Left ventricle myocardium inferior (tissue), 1 donor: ENCODE measurements at regions not wholly inside any gene's neighbourhood (a gene's known extent, or its start where the extent isn't known, plus 50 kb on each side); places are given as distances from the start of the nearest gene placed in this dataset.
"Not testable (repeated sequence)": the region's sequence is repeated elsewhere in the genome, so short reads cannot be mapped to it uniquely, and the experiment has no call there.

Experiments used
- DNase-seq: peaks from one replicate; pipeline ENCODE4 v3.0.0-alpha.2; 2020
- H3K27ac ChIP-seq: fragments of 200-600 bp; replicated peaks from 2 replicates; pipeline ENCODE4 v1.8.0; 2021
- H3K27me3 ChIP-seq: fragments of 200-600 bp; 2 replicates; pipeline ENCODE4 v1.8.0; 2021; ENCODE audit warnings: low read depth
- H3K36me3 ChIP-seq: fragments of 200-600 bp; 2 replicates; pipeline ENCODE4 v1.8.0; 2021
- H3K4me1 ChIP-seq: fragments of 200-600 bp; 2 replicates; pipeline ENCODE4 v1.8.0; 2021
- H3K4me3 ChIP-seq: fragments of 200-600 bp; 2 replicates; pipeline ENCODE4 v1.8.0; 2021; ENCODE audit warnings: mild to moderate bottlenecking, moderate library complexity
- H3K9me3 ChIP-seq: fragments of 200-600 bp; replicated peaks from 2 replicates; pipeline ENCODE4 v1.8.0; 2021
- intact Hi-C: fragments of 100-400 bp; cut with micrococcal nuclease; formaldehyde crosslinking; loops from one replicate; pipeline ENCODE4 v1.11.0; 2022
- TF ChIP-seq, protein P1 (sequence below): fragments of 200-600 bp; IDR thresholded peaks from 2 replicates; pipeline ENCODE4 v1.8.0; 2021; ENCODE audit warnings: antibody characterized with exemption, mild to moderate bottlenecking, borderline replicate concordance
- donor health status: DM: no; HTN: yes; CAD: no; lungs with severe emphysema.

DNA sequence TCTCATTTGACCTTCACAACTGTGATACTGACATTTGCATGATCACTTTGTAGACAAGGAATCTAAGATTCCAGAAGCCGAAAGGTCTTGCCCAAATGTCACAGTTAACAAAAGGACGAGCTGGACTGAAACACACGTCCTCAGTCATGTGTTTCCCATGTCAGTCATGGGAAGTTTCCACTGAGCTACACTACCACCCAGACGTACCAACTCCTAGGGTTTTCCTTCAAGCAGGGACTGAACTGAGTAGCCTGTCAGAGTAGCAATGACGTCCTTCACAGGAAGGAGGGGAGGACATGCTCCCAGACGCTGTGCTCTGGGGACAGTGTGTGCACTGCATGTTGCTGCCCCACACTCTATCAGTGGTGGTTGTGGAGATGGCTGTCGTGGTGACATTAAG lies 215.8 kb upstream of the SMLR1 start:
- no peak overlapping the region for H3K4me3 ChIP-seq
- H3K27ac ChIP-seq = no peak overlapping the region
- H3K36me3 ChIP-seq = no peaks in the 10 kb centered on the region
- no peaks in the 10 kb centered on the region for H3K9me3 ChIP-seq
- no peaks in the 10 kb centered on the region for H3K4me1 ChIP-seq
- no peaks in the 10 kb centered on the region for H3K27me3 ChIP-seq
- intact Hi-C loops = no loop called here
- TF ChIP-seq, protein P1, sequence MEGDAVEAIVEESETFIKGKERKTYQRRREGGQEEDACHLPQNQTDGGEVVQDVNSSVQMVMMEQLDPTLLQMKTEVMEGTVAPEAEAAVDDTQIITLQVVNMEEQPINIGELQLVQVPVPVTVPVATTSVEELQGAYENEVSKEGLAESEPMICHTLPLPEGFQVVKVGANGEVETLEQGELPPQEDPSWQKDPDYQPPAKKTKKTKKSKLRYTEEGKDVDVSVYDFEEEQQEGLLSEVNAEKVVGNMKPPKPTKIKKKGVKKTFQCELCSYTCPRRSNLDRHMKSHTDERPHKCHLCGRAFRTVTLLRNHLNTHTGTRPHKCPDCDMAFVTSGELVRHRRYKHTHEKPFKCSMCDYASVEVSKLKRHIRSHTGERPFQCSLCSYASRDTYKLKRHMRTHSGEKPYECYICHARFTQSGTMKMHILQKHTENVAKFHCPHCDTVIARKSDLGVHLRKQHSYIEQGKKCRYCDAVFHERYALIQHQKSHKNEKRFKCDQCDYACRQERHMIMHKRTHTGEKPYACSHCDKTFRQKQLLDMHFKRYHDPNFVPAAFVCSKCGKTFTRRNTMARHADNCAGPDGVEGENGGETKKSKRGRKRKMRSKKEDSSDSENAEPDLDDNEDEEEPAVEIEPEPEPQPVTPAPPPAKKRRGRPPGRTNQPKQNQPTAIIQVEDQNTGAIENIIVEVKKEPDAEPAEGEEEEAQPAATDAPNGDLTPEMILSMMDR = no peak
- DNase-seq = no peak

GRCh38 chr6:130613176-130613575 lies 214.0 kb upstream of the SMLR1 start:
- H3K27me3 ChIP-seq = no peaks in the 10 kb centered on the region
- DNase-seq = no peak
- no peak overlapping the region for H3K4me3 ChIP-seq
- intact Hi-C loops = no loop called here
- H3K27ac ChIP-seq = no peak overlapping the region
- no peaks in the 10 kb centered on the region for H3K9me3 ChIP-seq
- H3K36me3 ChIP-seq = no peaks in the 10 kb centered on the region
- H3K4me1 ChIP-seq = no peaks in the 10 kb centered on the region
- TF ChIP-seq, protein P1 = no peak

DNA sequence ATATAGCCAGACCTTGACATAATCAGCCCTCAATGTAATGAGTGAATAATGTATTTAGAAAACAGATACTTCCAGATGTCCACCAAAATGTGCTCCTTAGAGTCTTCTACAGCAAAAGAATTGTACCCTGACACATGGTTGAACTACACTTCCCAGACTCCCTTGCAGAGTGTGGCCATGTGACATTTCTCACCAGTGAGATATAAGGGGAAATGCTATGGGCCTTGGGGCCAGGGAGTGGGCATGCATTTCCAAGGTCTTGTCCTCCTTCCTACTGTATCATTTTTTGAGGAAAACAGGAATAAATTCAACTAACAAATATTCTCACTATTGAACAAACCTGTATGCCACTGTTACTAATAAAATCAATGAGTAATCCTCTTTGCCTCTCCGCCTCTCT lies 211.4 kb upstream of the SMLR1 start:
- no peak for DNase-seq
- TF ChIP-seq, protein P1 = no peak
- Histone ChIP-seq H3K27ac (no peak overlapping the region), H3K4me3 (no peak overlapping the region), H3K27me3 (no peaks in the 10 kb centered on the region), H3K9me3 (no peaks in the 10 kb centered on the region), H3K36me3 (no peaks in the 10 kb centered on the region), H3K4me1 (no peaks in the 10 kb centered on the region)
- intact Hi-C loops = no loop called here

DNA sequence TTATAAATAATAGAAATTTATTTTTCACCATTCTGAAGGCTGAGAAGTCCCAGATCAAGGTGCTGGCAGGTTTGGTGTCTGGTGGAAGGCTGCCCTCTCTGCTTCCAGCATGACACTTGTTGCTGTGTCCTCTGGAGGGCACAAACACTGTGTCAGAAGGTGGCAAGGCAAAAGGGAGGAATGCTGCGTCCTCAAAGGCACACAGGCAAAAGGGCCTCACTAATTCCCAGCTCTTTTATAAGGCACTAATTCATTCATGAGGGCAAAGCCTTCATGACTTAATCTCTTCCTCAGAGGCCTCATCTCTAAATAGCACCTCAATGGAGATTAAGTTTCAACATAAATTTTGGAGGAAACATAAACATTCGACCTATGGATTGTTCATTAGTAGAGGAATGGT lies 209.5 kb upstream of the SMLR1 start:
- TF ChIP-seq, protein P1 = no peak
- Histone ChIP-seq H3K4me1 (no peaks in the 10 kb centered on the region), H3K9me3 (peaks cover 4% of the 10 kb centered on the region), H3K4me3 (no peak overlapping the region), H3K36me3 (no peaks in the 10 kb centered on the region), H3K27ac (no peak overlapping the region), H3K27me3 (no peaks in the 10 kb centered on the region)
- intact Hi-C loops = no loop called here
- DNase-seq = no peak

DNA sequence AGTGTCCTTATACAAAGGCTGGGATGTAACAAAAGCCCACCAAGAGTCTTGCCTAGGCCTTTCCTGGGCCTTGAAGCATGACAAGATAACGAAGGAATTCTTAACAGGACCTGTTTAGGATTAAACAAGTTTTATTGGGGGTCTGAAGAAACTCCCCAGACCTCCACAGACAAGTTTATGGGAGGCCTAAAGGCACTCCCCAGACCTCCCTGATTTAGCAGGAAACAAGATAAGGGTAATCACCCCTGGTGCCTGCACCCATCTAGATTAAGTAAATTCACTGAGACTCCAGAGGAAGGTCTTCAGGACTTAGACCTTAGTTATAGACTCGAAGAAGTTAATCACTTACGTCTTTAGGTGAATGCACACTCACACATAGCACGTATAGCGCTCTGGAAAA lies 208.4 kb upstream of the SMLR1 start:
- H3K4me1 ChIP-seq, H3K4me3 ChIP-seq, H3K27ac ChIP-seq, H3K27me3 ChIP-seq, DNase-seq, H3K36me3 ChIP-seq, intact Hi-C loops: not testable (repeated sequence)
- peaks cover 16% of the 10 kb centered on the region for H3K9me3 ChIP-seq

- TF ChIP-seq, protein P1 = no peak
- Histone ChIP-seq H3K4me1 (no peaks in the 10 kb centered on the region), H3K9me3 (peaks cover 20% of the 10 kb centered on the region), H3K27me3 (no peaks in the 10 kb centered on the region), H3K4me3 (no peak overlapping the region), H3K27ac (no peak overlapping the region), H3K36me3 (no peaks in the 10 kb centered on the region)
- intact Hi-C loops = no loop called here
- DNase-seq = no peak
Observed at GRCh38 chr6:130620338-130620781, 206.8 kb upstream of the SMLR1 start.
